Astrocyte of the hippocampus (primary cell): ENCODE measurements at regions not wholly inside any gene's neighbourhood (a gene's known extent, or its start where the extent isn't known, plus 50 kb on each side); places are given as distances from the start of the nearest gene placed in this dataset.

ENCODE experiments used
- DNase-seq: peaks from one replicate; pipeline ENCODE4 v3.0.0; 2011; ENCODE audit warnings: low read depth, low spot score

GRCh38 chr20:12022126-12022525 is 104.4 kb downstream of the BTBD3 start:
- DNase-seq: no peak

- DNase-seq: no peak
These were observed 105.6 kb downstream of the BTBD3 start for GRCh38 chr20:12023194-12023795.

- no peak for DNase-seq
These were observed 111.1 kb downstream of the BTBD3 start for GRCh38 chr20:12028771-12029170.

- DNase-seq: no peak
These were observed 112.8 kb downstream of the BTBD3 start for GRCh38 chr20:12030470-12030869.

GRCh38 chr20:12036142-12036541 is 118.4 kb downstream of the BTBD3 start:
- DNase-seq: no peak

GRCh38 chr20:12037521-12037920 is 119.8 kb downstream of the BTBD3 start:
- no peak for DNase-seq

GRCh38 chr20:12040261-12040660 is 122.6 kb downstream of the BTBD3 start:
- no peak for DNase-seq

- no peak for DNase-seq
These were observed 127.3 kb downstream of the BTBD3 start for GRCh38 chr20:12044969-12045368.

- DNase-seq: peak; percentile 21
These were observed 130.2 kb downstream of the BTBD3 start for GRCh38 chr20:12047838-12048432.

- DNase-seq: no peak
These were observed 131.4 kb downstream of the BTBD3 start for GRCh38 chr20:12049125-12049524.

GRCh38 chr20:12051206-12052163 is 133.8 kb downstream of the BTBD3 start:
- no peak for DNase-seq

GRCh38 chr20:12053353-12053752 is 135.7 kb downstream of the BTBD3 start:
- DNase-seq: peak; percentile 79

GRCh38 chr20:12054556-12054955 is 136.9 kb downstream of the BTBD3 start:
- DNase-seq: no peak

GRCh38 chr20:12055161-12055560 is 137.5 kb downstream of the BTBD3 start:
- DNase-seq: no peak

GRCh38 chr20:12056839-12057238 is 139.1 kb downstream of the BTBD3 start:
- DNase-seq: peak; percentile 58

GRCh38 chr20:12057778-12058177 is 140.1 kb downstream of the BTBD3 start:
- no peak for DNase-seq

GRCh38 chr20:12058216-12058615 is 140.5 kb downstream of the BTBD3 start:
- peak; percentile 88 for DNase-seq

GRCh38 chr20:12061466-12061865 is 143.8 kb downstream of the BTBD3 start:
- no peak for DNase-seq

GRCh38 chr20:12063106-12063684 is 145.5 kb downstream of the BTBD3 start:
- no peak for DNase-seq

- DNase-seq: no peak
These were observed 146.8 kb downstream of the BTBD3 start for GRCh38 chr20:12064540-12064939.

GRCh38 chr20:12067686-12068085 is 150.0 kb downstream of the BTBD3 start:
- DNase-seq: no peak

- peak; percentile 80 for DNase-seq
These were observed 150.4 kb downstream of the BTBD3 start for GRCh38 chr20:12068121-12068520.
